ENCODE measurements at regions not wholly inside any gene's neighbourhood (a gene's known extent, or its start where the extent isn't known, plus 50 kb on each side); places are given as distances from the start of the nearest gene placed in this dataset.

- no peaks in the 10 kb centered on the region for H3K9me3 ChIP-seq (replicated peaks)
- no peak overlapping the region for H3K4me3 ChIP-seq
- H3K36me3 ChIP-seq: no peaks in the 10 kb centered on the region
- no peak overlapping the region for H3K27ac ChIP-seq (replicated peaks)
- H3K27me3 ChIP-seq (ENCODE audit: low read depth): peaks cover 8% of the 10 kb centered on the region
- intact Hi-C loops (cut with micrococcal nuclease): no loop called here
- DNase-seq: no peak
- TF ChIP-seq CTCF (IDR thresholded peaks at IDR 0.05; ENCODE audit: borderline replicate concordance): no peak
- no peaks in the 10 kb centered on the region for H3K4me1 ChIP-seq
These were observed 149.7 kb upstream of the TUT7 start for GRCh38 chr9:86503942-86504341.

- no peak for TF ChIP-seq CTCF (IDR thresholded peaks at IDR 0.05; ENCODE audit: borderline replicate concordance)
- Histone ChIP-seq H3K4me1 (no peaks in the 10 kb centered on the region), H3K4me3 (no peak overlapping the region), H3K36me3 (no peaks in the 10 kb centered on the region), H3K9me3 (replicated peaks) (no peaks in the 10 kb centered on the region), H3K27me3 (ENCODE audit: low read depth) (peaks cover 8% of the 10 kb centered on the region), H3K27ac (replicated peaks) (no peak overlapping the region)
- no peak for DNase-seq
- intact Hi-C loops (cut with micrococcal nuclease): no loop called here
These were observed 149.1 kb upstream of the TUT7 start for GRCh38 chr9:86503314-86503713.

DNA sequence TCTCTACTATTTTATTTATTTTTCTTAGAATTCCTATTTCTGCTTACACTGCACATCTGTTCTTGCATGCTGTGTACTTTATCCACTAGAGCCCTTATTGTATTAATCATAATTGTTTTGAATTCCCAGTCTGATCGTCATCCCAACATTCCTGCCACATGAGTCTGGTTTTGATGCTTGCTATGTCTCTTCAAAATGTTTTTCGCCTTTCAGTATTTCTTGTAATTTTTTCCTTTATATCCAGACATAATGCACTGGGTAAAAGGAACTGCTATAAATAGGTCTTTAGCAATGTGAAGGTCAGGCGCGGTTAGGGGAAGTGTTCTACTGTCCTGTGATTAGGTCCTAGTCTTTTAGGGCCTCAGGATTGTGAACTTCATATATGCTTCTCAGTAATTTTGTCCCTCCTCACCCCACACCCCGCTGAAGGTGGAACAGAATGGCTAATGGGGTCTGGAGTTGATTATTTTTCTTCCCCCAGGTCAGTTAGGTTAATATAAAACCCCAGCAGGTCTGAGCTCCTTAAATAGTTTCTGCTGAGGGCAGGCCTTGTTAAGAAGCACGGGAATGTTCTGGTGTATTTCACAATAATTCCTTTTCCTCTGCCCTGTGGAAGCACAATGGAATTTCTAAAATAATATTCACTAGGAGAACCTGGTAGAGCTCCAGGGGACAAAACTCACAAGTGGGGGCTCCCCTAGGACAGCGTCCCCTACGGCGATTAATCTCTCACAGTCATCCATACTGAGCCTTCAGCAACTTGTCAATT lies 146.6 kb upstream of the TUT7 start:
- no peak for TF ChIP-seq CTCF (IDR thresholded peaks at IDR 0.05; ENCODE audit: borderline replicate concordance)
- intact Hi-C loops (cut with micrococcal nuclease): no loop called here
- H3K27ac ChIP-seq (replicated peaks): no peak overlapping the region

GRCh38 chr9:86500031-86500430 lies 145.8 kb upstream of the TUT7 start:
- H3K27ac ChIP-seq (replicated peaks): no peak overlapping the region

More for the DNA sequence above, 146.6 kb upstream of the TUT7 start:
- Histone ChIP-seq H3K4me3 (no peak overlapping the region), H3K27me3 (ENCODE audit: low read depth) (peaks cover 8% of the 10 kb centered on the region), H3K36me3 (no peaks in the 10 kb centered on the region), H3K4me1 (no peaks in the 10 kb centered on the region), H3K9me3 (replicated peaks) (no peaks in the 10 kb centered on the region)
- DNase-seq: no peak

GRCh38 chr9:86494644-86495111 lies 140.5 kb upstream of the TUT7 start:
- H3K27ac ChIP-seq (replicated peaks): peak overlapping the region; percentile 31
- H3K36me3 ChIP-seq: no peaks in the 10 kb centered on the region
- peaks cover 6% of the 10 kb centered on the region for H3K4me1 ChIP-seq
- no peak for DNase-seq
- intact Hi-C loops (cut with micrococcal nuclease): no loop called here
- peaks cover 6% of the 10 kb centered on the region for H3K27me3 ChIP-seq (ENCODE audit: low read depth)
- no peak overlapping the region for H3K4me3 ChIP-seq
- no peak for TF ChIP-seq CTCF (IDR thresholded peaks at IDR 0.05; ENCODE audit: borderline replicate concordance)
- H3K9me3 ChIP-seq (replicated peaks): no peaks in the 10 kb centered on the region

More at GRCh38 chr9:86500031-86500430, 145.8 kb upstream of the TUT7 start:
- TF ChIP-seq CTCF (IDR thresholded peaks at IDR 0.05; ENCODE audit: borderline replicate concordance): no peak
- Histone ChIP-seq H3K36me3 (no peaks in the 10 kb centered on the region), H3K9me3 (replicated peaks) (no peaks in the 10 kb centered on the region), H3K27me3 (ENCODE audit: low read depth) (peaks cover 8% of the 10 kb centered on the region), H3K4me3 (no peak overlapping the region), H3K4me1 (no peaks in the 10 kb centered on the region)
- intact Hi-C loops (cut with micrococcal nuclease): no loop called here
- DNase-seq: no peak
